ENCODE measurements at regions not wholly inside any gene's neighbourhood (a gene's known extent, or its start where the extent isn't known, plus 50 kb on each side); places are given as distances from the start of the nearest gene placed in this dataset.

DNA sequence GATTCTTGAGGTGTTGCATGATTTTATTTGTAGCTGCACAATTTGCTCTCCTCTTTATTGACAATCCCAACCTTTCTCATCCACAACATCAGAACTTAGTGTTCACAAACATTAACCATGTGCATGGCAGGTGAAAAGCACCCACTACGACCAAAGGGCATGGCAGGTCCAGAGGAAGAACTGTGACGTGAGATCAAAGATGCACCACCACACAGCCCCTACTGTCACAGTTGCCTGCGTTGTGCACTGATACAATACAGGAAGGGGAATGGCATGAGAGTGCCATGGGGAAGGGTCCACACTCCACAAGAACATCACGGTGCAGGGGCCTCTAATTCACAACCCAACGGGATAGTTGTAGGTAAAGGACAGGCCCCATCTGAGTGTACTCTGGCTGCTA lies 217.1 kb upstream of the PFKP start:
- DNase-seq (ENCODE audit: extremely low read depth, low read depth), result no peak
- TF ChIP-seq, protein P1, sequence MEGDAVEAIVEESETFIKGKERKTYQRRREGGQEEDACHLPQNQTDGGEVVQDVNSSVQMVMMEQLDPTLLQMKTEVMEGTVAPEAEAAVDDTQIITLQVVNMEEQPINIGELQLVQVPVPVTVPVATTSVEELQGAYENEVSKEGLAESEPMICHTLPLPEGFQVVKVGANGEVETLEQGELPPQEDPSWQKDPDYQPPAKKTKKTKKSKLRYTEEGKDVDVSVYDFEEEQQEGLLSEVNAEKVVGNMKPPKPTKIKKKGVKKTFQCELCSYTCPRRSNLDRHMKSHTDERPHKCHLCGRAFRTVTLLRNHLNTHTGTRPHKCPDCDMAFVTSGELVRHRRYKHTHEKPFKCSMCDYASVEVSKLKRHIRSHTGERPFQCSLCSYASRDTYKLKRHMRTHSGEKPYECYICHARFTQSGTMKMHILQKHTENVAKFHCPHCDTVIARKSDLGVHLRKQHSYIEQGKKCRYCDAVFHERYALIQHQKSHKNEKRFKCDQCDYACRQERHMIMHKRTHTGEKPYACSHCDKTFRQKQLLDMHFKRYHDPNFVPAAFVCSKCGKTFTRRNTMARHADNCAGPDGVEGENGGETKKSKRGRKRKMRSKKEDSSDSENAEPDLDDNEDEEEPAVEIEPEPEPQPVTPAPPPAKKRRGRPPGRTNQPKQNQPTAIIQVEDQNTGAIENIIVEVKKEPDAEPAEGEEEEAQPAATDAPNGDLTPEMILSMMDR (IDR thresholded peaks at IDR 0.05; ENCODE audit: low read depth, low read length, missing control alignments), result no peak
- H3K4me3 ChIP-seq (replicated peaks; ENCODE audit: low read depth, low read length), result no peak overlapping the region

DNA sequence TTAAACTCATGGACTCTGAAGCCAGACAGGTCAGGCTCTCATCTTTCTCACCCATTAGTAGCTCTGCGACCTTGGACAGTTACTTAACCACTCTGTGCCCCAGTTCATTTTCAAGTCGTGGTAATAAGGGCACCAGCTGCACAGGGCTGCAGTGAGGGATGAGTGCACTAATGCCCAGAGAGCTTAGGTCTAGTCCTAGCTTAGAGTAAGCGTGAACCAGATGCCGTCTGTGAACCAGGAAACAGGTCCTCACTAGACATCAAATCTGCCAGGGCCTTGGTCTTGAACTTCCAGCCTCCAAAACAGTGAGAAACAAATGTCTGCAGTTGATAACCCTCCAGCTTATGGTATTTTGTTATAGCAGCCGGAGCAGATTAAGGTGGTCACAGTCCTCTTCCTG lies 222.4 kb upstream of the PFKP start:
- TF ChIP-seq, protein P1 (IDR thresholded peaks at IDR 0.05; ENCODE audit: low read depth, low read length, missing control alignments), result no peak
- DNase-seq (ENCODE audit: extremely low read depth, low read depth), result no peak
- no peak overlapping the region for H3K4me3 ChIP-seq (replicated peaks; ENCODE audit: low read depth, low read length)

DNA sequence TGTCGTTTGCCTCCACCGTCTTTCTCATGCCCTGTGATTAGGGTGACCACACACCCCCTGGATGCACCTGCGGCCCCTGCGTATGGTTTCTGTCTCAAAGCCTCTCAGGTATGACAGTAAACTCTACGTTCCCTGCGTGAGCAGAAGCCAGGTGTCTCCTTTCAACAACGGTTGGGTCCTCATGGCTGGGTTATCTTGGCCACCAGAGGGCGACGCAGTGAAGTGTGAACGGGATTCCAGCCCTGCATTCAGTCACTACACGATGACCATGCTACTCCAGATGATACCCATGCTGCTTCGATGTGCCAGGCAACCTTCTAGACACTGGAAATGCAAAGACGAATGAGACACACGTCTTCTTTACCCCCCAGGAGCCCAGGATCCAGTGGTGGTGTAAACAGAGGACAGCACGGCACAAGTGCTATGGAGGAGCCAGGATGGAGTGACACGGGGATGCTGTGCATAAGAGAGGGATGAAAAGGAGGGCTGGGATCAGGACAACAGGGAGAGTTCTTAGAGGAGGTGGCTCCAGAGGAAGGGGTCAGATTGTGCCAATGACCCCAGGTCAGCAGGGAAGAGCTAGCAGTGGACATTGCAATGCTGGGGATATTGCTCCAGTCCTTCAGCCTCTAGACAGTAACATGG lies 228.1 kb upstream of the PFKP start:
- TF ChIP-seq, protein P1 (IDR thresholded peaks at IDR 0.05; ENCODE audit: low read depth, low read length, missing control alignments), result peak; percentile 39
- H3K4me3 ChIP-seq (replicated peaks; ENCODE audit: low read depth, low read length), result no peak overlapping the region
- DNase-seq (ENCODE audit: extremely low read depth, low read depth), result no peak

DNA sequence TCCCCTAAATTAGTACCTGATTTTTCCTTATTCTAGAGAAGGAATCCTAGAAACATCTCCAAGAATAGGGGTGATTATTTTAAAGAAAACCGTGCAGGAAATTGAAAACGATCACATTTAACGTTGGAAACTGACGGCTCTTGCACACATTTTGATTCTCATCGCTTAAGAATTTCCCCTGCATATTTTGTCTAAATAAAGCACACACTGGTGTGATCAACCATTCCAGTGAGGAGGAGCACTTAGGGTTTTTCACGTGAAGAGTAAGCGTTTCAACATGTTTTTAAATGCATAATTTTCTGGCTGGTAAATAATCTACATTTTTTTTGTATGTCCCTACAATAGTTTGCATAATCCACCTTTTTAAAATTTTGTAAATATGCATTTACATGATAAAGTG lies 229.7 kb upstream of the PFKP start:
- no peak overlapping the region for H3K4me3 ChIP-seq (replicated peaks; ENCODE audit: low read depth, low read length)
- TF ChIP-seq, protein P1 (IDR thresholded peaks at IDR 0.05; ENCODE audit: low read depth, low read length, missing control alignments), result no peak
- no peak for DNase-seq (ENCODE audit: extremely low read depth, low read depth)

DNA sequence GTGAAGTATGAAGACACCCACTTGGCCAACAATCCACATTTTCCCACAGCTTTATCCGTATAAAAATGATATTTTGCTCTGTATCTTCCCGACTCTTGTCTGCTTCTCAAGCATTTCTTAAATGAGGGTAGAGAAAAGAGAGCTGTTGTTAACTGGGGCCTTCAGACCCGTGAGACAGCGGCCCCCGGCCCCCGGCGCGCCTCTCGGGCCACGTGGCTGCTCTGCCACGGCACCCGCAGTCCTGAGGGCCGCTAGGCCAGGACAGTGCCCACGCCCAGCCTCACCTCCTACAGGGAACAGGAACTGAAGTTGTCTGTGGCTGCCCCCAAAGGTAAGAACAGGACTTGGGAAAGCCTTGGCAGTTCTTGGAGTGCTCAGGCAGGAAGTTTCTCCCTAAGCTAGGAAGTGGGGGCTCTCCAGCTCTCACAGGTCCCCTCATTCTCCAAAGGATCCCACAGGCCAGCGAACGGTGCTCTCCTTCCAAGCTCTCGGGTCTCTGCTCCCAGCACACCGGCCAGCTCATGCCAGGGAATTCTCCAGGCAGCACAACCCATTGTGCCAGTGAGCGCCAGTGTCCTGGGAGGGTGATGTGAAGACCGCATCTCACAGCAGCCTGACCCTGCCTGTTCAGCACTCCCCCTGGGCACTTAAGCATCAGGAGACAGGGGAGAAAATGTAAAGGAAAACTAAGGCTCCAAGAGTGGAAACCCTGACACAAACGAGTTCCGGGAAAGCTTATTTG lies 230.3 kb upstream of the PFKP start:
- no peak for DNase-seq (ENCODE audit: extremely low read depth, low read depth)
- H3K4me3 ChIP-seq (replicated peaks; ENCODE audit: low read depth, low read length), result no peak overlapping the region
- TF ChIP-seq, protein P1 (IDR thresholded peaks at IDR 0.05; ENCODE audit: low read depth, low read length, missing control alignments), result no peak

DNA sequence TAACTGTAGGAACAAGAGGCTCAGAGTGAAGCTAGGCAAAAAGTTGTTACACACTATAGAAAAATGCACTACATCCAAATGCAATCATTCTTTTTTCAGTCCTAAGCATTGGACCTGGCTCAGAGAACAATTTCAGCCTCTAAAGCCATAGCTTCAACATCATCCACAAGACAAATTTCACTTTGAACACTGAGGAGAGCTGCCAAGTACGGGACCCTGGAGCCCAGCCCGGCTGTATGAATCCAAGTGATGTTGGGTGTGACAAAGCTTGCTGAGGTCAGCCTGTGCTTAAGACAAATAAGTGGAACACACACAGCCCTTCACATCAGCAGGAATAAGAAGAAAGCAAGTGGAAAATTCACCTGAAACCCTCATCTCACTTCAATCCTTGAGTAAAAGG lies 233.1 kb upstream of the PFKP start:
- H3K4me3 ChIP-seq (replicated peaks; ENCODE audit: low read depth, low read length), result no peak overlapping the region
- TF ChIP-seq, protein P1 (IDR thresholded peaks at IDR 0.05; ENCODE audit: low read depth, low read length, missing control alignments), result no peak
- no peak for DNase-seq (ENCODE audit: extremely low read depth, low read depth)

Measured in HFF-Myc (cell line).